K562 (cell line): ENCODE measurements at regions not wholly inside any gene's neighbourhood (a gene's known extent, or its start where the extent isn't known, plus 50 kb on each side); places are given as distances from the start of the nearest gene placed in this dataset.

Source experiments
- DDX20 ChIP-seq: fragments of 450-650 bp; IDR thresholded peaks from 2 replicates; pipeline ENCODE4 v1.6.1; 2016; ENCODE audit warnings: missing genetic modification characterization, low read depth, mild to moderate bottlenecking, missing compliant biosample characterization, moderate library complexity
- ETV5 ChIP-seq: sonication (generic); formaldehyde crosslinking; IDR thresholded peaks from 2 replicates; pipeline ENCODE4 v1.4.0; 2020; ENCODE audit warnings: low read depth, mild to moderate bottlenecking, missing genetic modification reagents
- RFX5 ChIP-seq: IDR thresholded peaks from 2 replicates; pipeline ENCODE4 v1.6.1; 2011; ENCODE audit warnings: low read depth, mild to moderate bottlenecking, improper control_type of control experiment, low read length
- TF ChIP-seq, protein P1 (sequence below), 2 experiments: fragments of 450-650 bp in 1 of 2; sonication (generic) in 1 of 2; formaldehyde crosslinking in 1 of 2; IDR thresholded peaks; 2 replicates each; pipeline versions ENCODE4 v1.7.1 to v1.9.0; 2016 to 2022; ENCODE audit warnings: inconsistent platforms in 1 of 2, mild to moderate bottlenecking in 1 of 2, missing genetic modification reagents in 1 of 2
- TF ChIP-seq, protein P2 (sequence below), 2 experiments: fragments of 200-800 bp in 1 of 2; sonication (Bioruptor generic) in 1 of 2; sonication (generic) in 1 of 2; formaldehyde crosslinking in 1 of 2; IDR thresholded peaks in 1 of 2; conservative IDR thresholded peaks in 1 of 2; 2 replicates each; pipeline versions ENCODE4 v1.5.0 to v1.6.1; 2016 to 2020; ENCODE audit warnings: missing compliant biosample characterization in 1 of 2, missing genetic modification characterization in 1 of 2, missing genetic modification reagents in 1 of 2
- TF ChIP-seq, protein P3 (sequence below): sonication (generic); formaldehyde crosslinking; IDR thresholded peaks from 2 replicates; pipeline ENCODE4 v1.8.1; 2023; ENCODE audit warnings: mild to moderate bottlenecking, missing genetic modification reagents
- TF ChIP-seq, protein P4 (sequence below): fragments of 250-450 bp; sonication (Bioruptor Pico); IDR thresholded peaks from 2 replicates; pipeline ENCODE4 v1.8.0; 2021; ENCODE audit warnings: borderline replicate concordance, mild to moderate bottlenecking, moderate library complexity; ENCODE audit not compliant: poor library complexity, severe bottlenecking

GRCh38 chr18:5709476-5710095 lies 165.8 kb upstream of the EPB41L3 start (continued):
- TF ChIP-seq, protein P1, sequence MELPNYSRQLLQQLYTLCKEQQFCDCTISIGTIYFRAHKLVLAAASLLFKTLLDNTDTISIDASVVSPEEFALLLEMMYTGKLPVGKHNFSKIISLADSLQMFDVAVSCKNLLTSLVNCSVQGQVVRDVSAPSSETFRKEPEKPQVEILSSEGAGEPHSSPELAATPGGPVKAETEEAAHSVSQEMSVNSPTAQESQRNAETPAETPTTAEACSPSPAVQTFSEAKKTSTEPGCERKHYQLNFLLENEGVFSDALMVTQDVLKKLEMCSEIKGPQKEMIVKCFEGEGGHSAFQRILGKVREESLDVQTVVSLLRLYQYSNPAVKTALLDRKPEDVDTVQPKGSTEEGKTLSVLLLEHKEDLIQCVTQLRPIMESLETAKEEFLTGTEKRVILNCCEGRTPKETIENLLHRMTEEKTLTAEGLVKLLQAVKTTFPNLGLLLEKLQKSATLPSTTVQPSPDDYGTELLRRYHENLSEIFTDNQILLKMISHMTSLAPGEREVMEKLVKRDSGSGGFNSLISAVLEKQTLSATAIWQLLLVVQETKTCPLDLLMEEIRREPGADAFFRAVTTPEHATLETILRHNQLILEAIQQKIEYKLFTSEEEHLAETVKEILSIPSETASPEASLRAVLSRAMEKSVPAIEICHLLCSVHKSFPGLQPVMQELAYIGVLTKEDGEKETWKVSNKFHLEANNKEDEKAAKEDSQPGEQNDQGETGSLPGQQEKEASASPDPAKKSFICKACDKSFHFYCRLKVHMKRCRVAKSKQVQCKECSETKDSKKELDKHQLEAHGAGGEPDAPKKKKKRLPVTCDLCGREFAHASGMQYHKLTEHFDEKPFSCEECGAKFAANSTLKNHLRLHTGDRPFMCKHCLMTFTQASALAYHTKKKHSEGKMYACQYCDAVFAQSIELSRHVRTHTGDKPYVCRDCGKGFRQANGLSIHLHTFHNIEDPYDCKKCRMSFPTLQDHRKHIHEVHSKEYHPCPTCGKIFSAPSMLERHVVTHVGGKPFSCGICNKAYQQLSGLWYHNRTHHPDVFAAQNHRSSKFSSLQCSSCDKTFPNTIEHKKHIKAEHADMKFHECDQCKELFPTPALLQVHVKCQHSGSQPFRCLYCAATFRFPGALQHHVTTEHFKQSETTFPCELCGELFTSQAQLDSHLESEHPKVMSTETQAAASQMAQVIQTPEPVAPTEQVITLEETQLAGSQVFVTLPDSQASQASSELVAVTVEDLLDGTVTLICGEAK (IDR thresholded peaks at IDR 0.05), result no peak
- TF ChIP-seq, protein P1 (CRISPR knock-in tag; IDR thresholded peaks at IDR 0.05), result no peak
- TF ChIP-seq RFX5 (no peak), ETV5 (no peak), DDX20 (no peak)
- TF ChIP-seq, protein P2, sequence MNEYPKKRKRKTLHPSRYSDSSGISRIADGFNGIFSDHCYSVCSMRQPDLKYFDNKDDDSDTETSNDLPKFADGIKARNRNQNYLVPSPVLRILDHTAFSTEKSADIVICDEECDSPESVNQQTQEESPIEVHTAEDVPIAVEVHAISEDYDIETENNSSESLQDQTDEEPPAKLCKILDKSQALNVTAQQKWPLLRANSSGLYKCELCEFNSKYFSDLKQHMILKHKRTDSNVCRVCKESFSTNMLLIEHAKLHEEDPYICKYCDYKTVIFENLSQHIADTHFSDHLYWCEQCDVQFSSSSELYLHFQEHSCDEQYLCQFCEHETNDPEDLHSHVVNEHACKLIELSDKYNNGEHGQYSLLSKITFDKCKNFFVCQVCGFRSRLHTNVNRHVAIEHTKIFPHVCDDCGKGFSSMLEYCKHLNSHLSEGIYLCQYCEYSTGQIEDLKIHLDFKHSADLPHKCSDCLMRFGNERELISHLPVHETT (CRISPR knock-in tag; conservative IDR thresholded peaks at IDR 0.05 in 1 of 2, IDR thresholded peaks at IDR 0.05 in 1 of 2), result no peak
- TF ChIP-seq, protein P3, sequence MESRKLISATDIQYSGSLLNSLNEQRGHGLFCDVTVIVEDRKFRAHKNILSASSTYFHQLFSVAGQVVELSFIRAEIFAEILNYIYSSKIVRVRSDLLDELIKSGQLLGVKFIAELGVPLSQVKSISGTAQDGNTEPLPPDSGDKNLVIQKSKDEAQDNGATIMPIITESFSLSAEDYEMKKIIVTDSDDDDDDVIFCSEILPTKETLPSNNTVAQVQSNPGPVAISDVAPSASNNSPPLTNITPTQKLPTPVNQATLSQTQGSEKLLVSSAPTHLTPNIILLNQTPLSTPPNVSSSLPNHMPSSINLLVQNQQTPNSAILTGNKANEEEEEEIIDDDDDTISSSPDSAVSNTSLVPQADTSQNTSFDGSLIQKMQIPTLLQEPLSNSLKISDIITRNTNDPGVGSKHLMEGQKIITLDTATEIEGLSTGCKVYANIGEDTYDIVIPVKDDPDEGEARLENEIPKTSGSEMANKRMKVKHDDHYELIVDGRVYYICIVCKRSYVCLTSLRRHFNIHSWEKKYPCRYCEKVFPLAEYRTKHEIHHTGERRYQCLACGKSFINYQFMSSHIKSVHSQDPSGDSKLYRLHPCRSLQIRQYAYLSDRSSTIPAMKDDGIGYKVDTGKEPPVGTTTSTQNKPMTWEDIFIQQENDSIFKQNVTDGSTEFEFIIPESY, result no peak
- TF ChIP-seq, protein P4, sequence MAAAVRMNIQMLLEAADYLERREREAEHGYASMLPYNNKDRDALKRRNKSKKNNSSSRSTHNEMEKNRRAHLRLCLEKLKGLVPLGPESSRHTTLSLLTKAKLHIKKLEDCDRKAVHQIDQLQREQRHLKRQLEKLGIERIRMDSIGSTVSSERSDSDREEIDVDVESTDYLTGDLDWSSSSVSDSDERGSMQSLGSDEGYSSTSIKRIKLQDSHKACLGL (CRISPR knock-in tag), result no peak
